H1 (cell line): ENCODE measurements at regions not wholly inside any gene's neighbourhood (a gene's known extent, or its start where the extent isn't known, plus 50 kb on each side); places are given as distances from the start of the nearest gene placed in this dataset.

Source experiments
- ATF3 ChIP-seq: IDR thresholded peaks from 2 replicates; pipeline ENCODE4 v1.6.1; 2011; ENCODE audit warnings: low read depth, mild to moderate bottlenecking, low read length; ENCODE audit not compliant: insufficient read depth
- CBX8 ChIP-seq: fragments of 300-800, 300-1000 bp; sonication (generic); IDR thresholded peaks from 2 replicates; pipeline ENCODE4 v1.7.1; 2016; ENCODE audit warnings: low read depth, low read length, borderline replicate concordance
- CHD1 ChIP-seq: IDR thresholded peaks from 2 replicates; pipeline ENCODE4 v1.6.1; 2012; ENCODE audit warnings: low read depth, low read length, improper control_type of control experiment
- CHD7 ChIP-seq: fragments of 300-600 bp; sonication (generic); IDR thresholded peaks from 2 replicates; pipeline ENCODE4 v1.7.1; 2012; ENCODE audit warnings: low read length, moderate library complexity, mild to moderate bottlenecking, inconsistent platforms; ENCODE audit not compliant: insufficient replicate concordance
- CREB1 ChIP-seq: IDR thresholded peaks from 2 replicates; pipeline ENCODE4 v1.6.1; 2012; ENCODE audit warnings: inconsistent platforms
- E2F6 ChIP-seq: IDR thresholded peaks from 2 replicates; pipeline ENCODE4 v1.6.1; 2012; ENCODE audit warnings: inconsistent platforms
- RBBP5 ChIP-seq: IDR thresholded peaks from 2 replicates; pipeline ENCODE4 v1.7.1; 2012; ENCODE audit warnings: low read depth, mild to moderate bottlenecking, inconsistent platforms, low read length, moderate library complexity, borderline replicate concordance
- SUZ12 ChIP-seq: fragments of 200-600 bp; sonication (generic); IDR thresholded peaks from 2 replicates; pipeline ENCODE4 v1.6.1; 2012; ENCODE audit warnings: mild to moderate bottlenecking, inconsistent platforms, low read length, moderate library complexity, mixed read lengths
- TAF1 ChIP-seq: IDR thresholded peaks from 2 replicates; pipeline ENCODE4 v1.6.1; 2011; ENCODE audit warnings: mild to moderate bottlenecking, low read depth, low read length
- TEAD4 ChIP-seq: IDR thresholded peaks from 2 replicates; pipeline ENCODE4 v1.6.1; 2012; ENCODE audit warnings: low read depth, low read length, inconsistent platforms, mixed read lengths

GRCh38 chr2:43054367-43054766, 172.0 kb downstream of the ZFP36L2 start (continued):
- TF ChIP-seq CHD7 (no peak), RBBP5 (no peak), ATF3 (no peak), TAF1 (no peak), CBX8 (no peak), CREB1 (no peak), E2F6 (no peak), SUZ12 (no peak), TEAD4 (no peak), CHD1 (no peak)
